HEK293T (cell line): ENCODE measurements at regions not wholly inside any gene's neighbourhood (a gene's known extent, or its start where the extent isn't known, plus 50 kb on each side); places are given as distances from the start of the nearest gene placed in this dataset.

ENCODE experiments used
- ARNT ChIP-seq: fragments of 450-650 bp; IDR thresholded peaks from 2 replicates; pipeline ENCODE4 v1.6.1; 2017; ENCODE audit warnings: mild to moderate bottlenecking
- BHLHE40 ChIP-seq: fragments of 450-650 bp; IDR thresholded peaks from 2 replicates; pipeline ENCODE4 v1.6.1; 2016; ENCODE audit warnings: mild to moderate bottlenecking, moderate library complexity, borderline replicate concordance
- ELF4 ChIP-seq: fragments of 450-650 bp; IDR thresholded peaks from 2 replicates; pipeline ENCODE4 v1.6.1; 2017; ENCODE audit warnings: antibody characterized with exemption
- FOXA1 ChIP-seq: fragments of 450-650 bp; IDR thresholded peaks from 2 replicates; pipeline ENCODE4 v1.6.1; 2016; ENCODE audit warnings: mild to moderate bottlenecking
- FOXK2 ChIP-seq: fragments of 450-650 bp; IDR thresholded peaks from 2 replicates; pipeline ENCODE4 v1.6.1; 2016; ENCODE audit warnings: mild to moderate bottlenecking
- FOXM1 ChIP-seq: fragments of 450-650 bp; IDR thresholded peaks from 2 replicates; pipeline ENCODE4 v1.6.1; 2017; ENCODE audit warnings: mild to moderate bottlenecking, borderline replicate concordance
- PKNOX1 ChIP-seq: fragments of 450-650 bp; IDR thresholded peaks from 2 replicates; pipeline ENCODE4 v1.6.1; 2016
- SP1 ChIP-seq: fragments of 450-650 bp; IDR thresholded peaks from 2 replicates; pipeline ENCODE4 v1.6.1; 2017
- SUZ12 ChIP-seq: fragments of 450-650 bp; IDR thresholded peaks from 2 replicates; pipeline ENCODE4 v1.6.1; 2016; ENCODE audit warnings: mild to moderate bottlenecking
- TARDBP ChIP-seq: fragments of 450-650 bp; IDR thresholded peaks from 2 replicates; pipeline ENCODE4 v1.6.1; 2016
- ZNF384 ChIP-seq: fragments of 450-650 bp; IDR thresholded peaks from 2 replicates; pipeline ENCODE4 v1.6.1; 2016

- TF ChIP-seq FOXM1 (no peak), FOXK2 (no peak), BHLHE40 (no peak), TARDBP (no peak), SUZ12 (no peak), SP1 (no peak), ARNT (no peak), PKNOX1 (no peak), ZNF384 (no peak), ELF4 (no peak), FOXA1 (no peak)
Observed at GRCh38 chr6:80541886-80542285, 435.4 kb downstream of the BCKDHB start.
